HG03342 (cell line): ENCODE measurements at regions not wholly inside any gene's neighbourhood (a gene's known extent, or its start where the extent isn't known, plus 50 kb on each side); places are given as distances from the start of the nearest gene placed in this dataset.
"Not testable (repeated sequence)": the region's sequence is repeated elsewhere in the genome, so short reads cannot be mapped to it uniquely, and the experiment has no call there.

Experiments
- ATAC-seq: cut with Tn5 transposase; IDR thresholded peaks from one replicate; pipeline ENCODE4 v1.9.1; 2021; ENCODE audit warnings: mild to moderate bottlenecking, moderate library complexity; ENCODE audit not compliant: unreplicated experiment

DNA sequence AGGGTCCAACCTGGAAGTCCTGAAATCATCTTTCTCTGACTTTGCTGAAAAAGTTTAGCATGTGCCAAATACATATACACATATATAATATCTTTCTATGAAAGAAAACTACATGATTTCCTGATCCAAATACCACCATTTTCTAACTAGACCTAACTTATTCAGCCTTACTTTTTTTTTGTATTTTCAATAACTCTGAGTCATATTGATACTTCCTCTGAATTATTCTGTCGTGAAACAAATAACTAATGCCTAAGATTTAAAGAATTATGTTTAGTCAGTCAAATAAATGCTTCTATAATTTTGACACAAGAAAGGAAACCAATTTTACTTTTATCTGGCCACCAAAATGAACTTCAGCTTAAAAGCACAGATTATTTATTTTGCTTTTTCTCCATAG, 760.2 kb upstream of the GBE1 start:
- no peak for ATAC-seq

DNA sequence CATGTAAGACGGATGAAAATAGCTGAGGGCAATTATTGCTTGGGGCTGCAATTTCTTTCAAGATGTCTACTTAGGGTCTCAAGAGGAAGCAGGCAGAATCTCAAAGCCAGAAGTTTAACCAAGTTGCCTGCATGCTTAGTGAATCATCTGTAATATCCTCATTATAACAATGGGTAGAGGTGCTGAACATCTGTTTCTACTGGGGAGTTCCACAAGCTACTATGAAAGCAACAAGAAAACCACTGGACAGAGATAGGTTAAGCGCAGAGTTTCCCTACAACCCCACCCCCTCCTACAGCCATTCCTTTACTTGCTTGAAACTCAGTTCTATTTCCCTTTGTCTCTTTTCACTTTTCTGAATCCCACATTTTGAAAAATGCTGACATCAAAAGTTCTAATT, 759.4 kb upstream of the GBE1 start:
- ATAC-seq, result no peak

DNA sequence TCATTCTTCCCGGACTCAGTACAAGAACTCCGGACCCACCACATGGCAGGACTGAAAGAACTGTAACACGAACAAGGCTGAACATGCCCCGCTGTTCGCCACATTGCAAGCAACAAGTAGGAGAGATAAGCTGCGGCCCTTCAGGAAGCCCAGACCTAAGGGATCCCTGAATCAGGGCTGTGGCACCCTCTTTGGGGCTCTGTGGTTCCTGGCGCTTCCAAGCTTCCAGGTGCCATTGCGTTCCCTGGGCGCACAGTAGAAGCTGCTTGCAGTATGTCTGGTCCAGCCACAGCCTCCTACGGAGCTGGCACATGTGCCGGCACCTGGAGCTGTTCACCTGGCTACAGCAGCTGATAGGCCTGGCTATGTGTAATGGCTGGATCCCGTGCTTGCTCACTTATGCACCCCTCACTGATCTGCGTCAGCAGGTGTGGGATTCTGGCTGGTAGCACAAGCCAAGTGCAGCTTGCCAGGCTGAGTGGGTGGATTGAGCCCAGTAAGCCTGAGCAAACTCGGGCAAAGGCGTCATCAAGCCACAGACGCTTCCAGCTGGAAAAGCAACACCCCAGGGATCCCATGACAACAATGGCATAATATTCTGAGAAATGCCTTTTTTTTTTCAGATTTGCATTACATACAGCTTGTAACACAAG, 748.6 kb upstream of the GBE1 start:
- no peak for ATAC-seq

DNA sequence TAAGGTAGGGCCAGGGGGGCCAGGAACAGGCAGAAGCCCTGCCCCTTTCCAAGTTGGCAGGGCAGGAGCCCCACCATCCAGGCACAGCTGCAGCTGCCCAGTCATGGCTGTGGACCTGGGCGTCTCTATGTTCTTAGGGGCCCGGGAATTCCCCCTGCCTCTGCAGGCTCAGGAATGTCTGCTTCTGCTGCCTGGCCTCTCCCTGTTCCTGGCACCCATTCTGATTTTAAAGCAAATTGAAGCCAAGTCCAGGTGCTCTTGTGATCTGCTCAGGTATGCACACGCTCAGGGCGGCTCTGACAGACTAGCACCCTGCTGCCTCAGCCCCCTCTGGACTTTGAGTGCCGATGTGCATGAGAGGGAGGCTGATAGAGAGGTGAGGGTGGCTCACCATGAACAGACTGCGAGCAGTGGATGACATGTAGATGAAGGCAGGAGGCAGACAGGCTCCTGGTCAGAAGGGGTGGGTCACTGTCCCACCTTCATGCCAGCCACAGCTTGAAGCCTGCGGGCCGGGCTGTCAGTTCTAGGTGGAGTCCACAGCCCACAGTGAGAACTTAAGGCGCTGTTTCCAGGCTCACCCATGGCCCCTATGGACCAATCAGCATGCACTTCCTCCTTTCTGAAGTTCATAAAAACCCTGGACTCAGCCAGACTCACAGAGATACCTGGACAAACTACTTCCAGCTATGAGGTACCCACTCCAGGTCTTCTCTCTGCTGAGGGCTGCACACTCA, 747.8 kb upstream of the GBE1 start:
- no peak for ATAC-seq

GRCh38 chr3:82506204-82506603, 744.8 kb upstream of the GBE1 start:
- ATAC-seq, result no peak

GRCh38 chr3:82505079-82505756, 743.8 kb upstream of the GBE1 start:
- ATAC-seq, result no peak

- no peak for ATAC-seq
These were observed 736.7 kb upstream of the GBE1 start for GRCh38 chr3:82498186-82498585.

- no peak for ATAC-seq
These were observed 735.6 kb upstream of the GBE1 start for GRCh38 chr3:82496890-82497560.

- no peak for ATAC-seq
These were observed 734.2 kb upstream of the GBE1 start for GRCh38 chr3:82495655-82496054.

- no peak for ATAC-seq
These were observed 733.6 kb upstream of the GBE1 start for GRCh38 chr3:82494977-82495489.

DNA sequence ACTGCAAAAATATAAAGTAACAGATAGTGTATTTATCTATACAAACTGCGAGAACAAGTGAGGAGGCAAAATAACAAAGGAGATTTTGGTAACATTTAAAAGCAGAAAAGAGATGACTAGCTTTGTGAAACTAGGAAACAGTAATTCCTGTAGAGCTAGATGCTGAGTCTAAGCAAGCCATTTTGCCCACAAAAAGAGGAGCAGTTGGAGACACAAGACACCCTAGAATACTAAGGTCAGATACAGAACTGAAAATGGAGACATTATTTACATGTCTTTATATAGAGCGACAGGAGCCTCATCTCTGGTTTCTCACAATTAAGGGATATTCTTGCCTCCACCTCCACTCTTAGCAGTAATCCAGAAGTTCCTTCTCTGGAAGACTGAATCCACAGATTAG, 732.4 kb upstream of the GBE1 start:
- ATAC-seq, result no peak

DNA sequence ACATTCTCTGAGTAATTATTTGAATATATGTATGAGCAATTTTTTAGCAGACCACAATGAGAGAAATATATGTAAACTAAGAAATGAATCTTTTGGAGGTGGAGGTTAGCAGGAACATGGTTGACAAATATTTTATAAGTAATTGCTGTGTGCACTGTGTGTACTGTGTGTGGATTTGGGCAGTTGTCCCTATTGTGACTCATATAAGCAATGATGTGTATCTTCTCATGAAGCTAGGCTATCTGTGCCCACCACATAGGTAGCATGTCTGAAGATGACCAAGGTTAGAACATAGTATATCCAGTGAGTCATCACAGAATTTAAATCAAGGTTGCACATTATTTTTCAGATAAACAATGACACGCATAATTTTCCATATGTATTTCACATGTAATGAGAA, 713.9 kb upstream of the GBE1 start:
- no peak for ATAC-seq

- ATAC-seq, result no peak
These were observed 713.3 kb upstream of the GBE1 start for GRCh38 chr3:82474711-82475110.

DNA sequence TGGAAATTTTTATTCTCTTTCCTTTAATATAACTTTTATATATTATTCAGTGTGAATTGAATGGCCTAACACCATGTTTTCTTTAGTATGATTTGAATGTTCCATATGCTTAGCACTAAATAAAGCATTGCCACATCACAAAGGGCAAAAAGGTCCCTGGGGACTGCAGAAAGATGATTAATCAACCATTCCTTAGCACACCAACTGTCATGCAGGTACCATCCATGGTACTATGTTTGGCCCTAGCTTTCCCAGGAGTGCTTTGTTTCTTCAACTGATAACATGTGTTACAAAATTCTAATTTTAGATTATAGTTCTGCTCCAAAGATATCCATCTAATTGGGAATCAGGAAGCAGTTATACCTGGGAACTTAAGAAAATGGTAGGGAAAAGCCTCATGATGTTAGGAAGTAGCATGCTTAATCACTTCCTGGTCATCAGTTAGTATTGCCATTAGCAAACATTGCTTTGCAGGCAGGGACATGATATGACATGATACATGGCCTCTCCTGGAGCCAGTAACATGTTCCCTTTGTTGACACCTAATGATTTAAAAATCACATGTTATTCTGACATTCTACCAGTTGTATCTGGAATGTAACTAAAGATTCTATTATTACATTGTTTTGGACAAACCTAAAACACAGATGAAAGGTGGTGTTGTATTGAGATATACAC, 712.6 kb upstream of the GBE1 start:
- ATAC-seq, result no peak

DNA sequence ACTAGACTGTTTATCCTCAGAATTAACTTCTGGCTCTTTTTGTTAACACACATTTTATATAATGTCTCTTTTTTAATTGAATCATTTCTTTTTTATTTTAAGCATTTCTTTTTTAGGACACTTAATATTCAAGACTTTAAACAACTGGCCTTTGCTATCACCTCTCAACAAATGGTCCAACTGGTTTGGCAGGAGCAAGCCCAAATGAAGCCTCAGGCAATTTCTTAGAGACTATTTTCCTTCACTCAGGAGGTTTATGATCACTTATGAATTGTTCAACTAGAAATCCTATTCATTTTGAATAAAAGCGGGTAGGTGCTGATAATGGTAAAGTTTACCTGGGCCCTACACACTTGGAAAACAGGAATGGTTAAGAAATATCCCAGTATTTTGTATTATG, 705.6 kb upstream of the GBE1 start:
- no peak for ATAC-seq

- no peak for ATAC-seq
These were observed 701.5 kb upstream of the GBE1 start for GRCh38 chr3:82462977-82463376.

DNA sequence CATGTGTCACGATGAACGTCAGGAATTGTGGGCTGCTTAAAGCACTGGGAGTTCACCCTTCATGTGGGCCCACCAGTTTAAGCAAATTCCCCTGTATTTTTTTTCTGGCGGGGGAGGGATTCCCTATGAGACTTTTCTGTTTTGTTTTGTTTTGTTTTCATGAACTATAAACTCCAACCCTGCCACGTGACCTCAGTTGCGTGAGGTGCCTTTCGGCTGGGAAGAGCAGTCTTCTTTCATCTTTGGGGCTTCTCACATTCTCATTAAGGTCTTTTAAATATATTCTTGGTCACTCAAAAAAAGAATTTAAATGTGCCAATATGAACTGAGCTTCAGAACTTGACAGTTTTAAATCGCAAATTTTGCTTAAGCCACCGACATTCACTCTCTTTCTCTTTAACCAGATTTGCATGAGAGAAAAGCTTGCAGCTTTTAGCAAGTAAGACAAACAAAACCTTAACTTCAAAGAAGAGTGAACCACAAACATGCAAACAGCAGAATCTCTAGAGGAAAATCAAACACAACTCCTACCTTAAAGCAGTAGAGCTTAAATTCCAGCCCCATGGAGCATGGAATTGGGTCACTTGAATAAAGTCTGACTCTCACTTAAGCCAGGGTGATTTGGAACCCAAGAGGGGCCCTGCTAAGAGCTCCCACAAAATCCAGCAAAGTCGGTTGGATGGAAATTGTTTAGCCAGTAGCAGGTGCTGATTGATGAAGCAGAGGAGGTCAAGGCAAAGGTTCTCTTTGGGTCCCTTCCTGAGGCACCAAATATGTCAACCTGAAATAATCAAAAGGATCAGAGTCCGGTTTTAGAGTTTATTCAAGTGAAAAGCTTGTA, 699.8 kb upstream of the GBE1 start:
- ATAC-seq, result no peak

- no peak for ATAC-seq
These were observed 686.9 kb upstream of the GBE1 start for GRCh38 chr3:82448320-82448719.

GRCh38 chr3:82428821-82429220, 667.4 kb upstream of the GBE1 start:
- ATAC-seq, result not testable (repeated sequence)

GRCh38 chr3:82424031-82424339, 662.5 kb upstream of the GBE1 start:
- ATAC-seq, result no peak
